ENCODE measurements at regions not wholly inside any gene's neighbourhood (a gene's known extent, or its start where the extent isn't known, plus 50 kb on each side); places are given as distances from the start of the nearest gene placed in this dataset.
"Not testable (repeated sequence)": the region's sequence is repeated elsewhere in the genome, so short reads cannot be mapped to it uniquely, and the experiment has no call there.

DNA sequence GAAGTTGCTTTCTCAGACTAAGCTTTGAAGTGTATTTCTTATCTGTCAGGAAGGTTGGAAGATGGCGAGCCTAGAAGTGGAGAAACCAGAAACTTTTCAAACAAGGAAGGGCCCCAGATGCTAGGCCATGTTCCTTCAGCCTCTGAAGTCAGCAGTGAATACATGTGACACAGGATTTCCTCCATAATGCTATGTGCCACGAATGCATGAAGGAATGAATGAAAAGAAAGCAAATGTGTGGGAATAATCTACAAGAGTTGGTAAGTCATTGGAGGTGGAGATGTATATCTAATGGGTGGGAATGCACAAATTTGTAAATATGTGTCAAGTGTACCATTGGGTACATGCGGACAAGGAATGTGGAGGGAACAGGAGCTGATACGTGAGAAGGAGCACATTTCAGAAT lies 123.2 kb upstream of the PRSS16 start:
- no peaks in the 10 kb centered on the region for H3K27me3 Mint-ChIP-seq
- H3K27ac Mint-ChIP-seq, result no peak overlapping the region
- H3K4me1 Mint-ChIP-seq (ENCODE audit: low read depth), result peaks cover 22% of the 10 kb centered on the region
- no peak overlapping the region for H3K4me3 Mint-ChIP-seq
- no peaks in the 10 kb centered on the region for H3K9me3 Mint-ChIP-seq
- no peaks in the 10 kb centered on the region for H3K36me3 Mint-ChIP-seq (ENCODE audit: low read depth)

DNA sequence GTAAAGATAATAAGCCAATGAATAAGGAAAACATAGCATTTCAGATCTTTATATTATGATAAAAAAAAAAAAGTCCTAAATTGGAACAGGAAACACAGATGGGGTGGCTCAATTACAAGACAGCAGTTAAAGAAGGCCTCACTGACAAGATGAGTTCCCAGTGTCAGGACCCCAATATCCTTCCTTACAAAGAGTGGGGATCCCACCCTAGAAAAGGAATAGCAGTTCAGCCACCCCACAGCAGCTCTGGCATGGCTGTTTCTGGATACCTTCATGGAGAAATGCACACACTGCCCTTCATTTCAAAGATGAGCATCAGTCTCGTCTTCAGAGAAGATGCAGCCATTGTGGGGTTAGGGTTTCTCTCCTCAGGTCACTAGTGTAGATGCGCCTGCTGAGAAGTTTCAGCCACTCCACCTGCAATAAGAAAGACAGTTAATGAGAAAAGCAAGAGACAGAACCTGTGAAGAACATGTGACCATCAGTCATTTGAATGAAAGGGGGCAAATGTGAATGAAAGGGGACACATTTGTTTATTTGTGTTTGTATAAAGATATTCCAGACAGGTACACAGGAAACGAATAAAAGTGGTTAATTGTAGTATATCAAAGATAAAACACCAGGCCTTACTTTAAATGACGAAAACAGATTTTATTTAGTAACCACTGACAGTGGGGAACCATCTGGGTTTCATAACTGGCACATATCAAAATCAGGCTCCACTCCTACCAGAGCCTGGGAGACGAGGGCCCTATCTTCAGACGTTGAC lies 121.3 kb upstream of the PRSS16 start:
- Mint-ChIP-seq H3K27me3 (no peaks in the 10 kb centered on the region), H3K9me3 (no peaks in the 10 kb centered on the region), H3K27ac (peak overlapping the region; percentile 58), H3K4me1 (ENCODE audit: low read depth) (peaks cover 15% of the 10 kb centered on the region), H3K4me3 (peak overlapping the region; percentile 74), H3K36me3 (ENCODE audit: low read depth) (no peaks in the 10 kb centered on the region)

DNA sequence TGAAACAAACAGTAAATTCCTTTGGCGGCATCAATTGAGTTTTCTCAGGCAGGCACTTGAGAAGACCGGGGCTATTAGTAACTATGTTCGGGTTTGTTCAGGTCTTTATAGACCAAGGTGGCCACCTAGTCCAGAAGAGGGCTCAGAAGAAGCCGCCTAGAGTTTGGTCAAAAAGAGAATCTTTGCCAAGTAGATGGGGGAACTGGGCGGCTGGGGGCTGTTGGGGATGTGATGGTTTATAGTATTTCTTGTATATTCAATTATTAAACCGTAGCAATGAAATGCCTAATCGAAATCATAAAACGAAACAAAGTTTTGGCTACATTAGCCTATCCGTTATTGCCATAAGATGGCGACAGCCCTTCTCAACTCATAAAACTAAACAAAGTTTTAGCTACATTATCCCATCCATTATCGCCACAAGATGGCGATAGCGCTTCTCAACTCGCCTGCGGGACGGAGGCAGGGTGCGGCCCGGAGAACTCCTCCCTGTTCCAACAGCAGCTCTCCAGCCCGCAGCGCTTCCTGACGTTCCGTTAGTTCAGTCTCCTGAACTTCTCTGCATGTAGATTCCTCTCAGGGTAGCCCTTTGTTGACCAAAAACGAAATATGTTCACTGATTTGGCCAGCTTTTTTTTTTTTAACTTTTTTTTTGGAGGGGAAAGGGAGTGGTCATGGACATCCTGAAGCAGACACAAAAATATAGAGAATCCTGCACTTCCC lies 120.5 kb upstream of the PRSS16 start:
- Mint-ChIP-seq H3K4me1 (ENCODE audit: low read depth) (peaks cover 15% of the 10 kb centered on the region), H3K36me3 (ENCODE audit: low read depth) (no peaks in the 10 kb centered on the region)

DNA sequence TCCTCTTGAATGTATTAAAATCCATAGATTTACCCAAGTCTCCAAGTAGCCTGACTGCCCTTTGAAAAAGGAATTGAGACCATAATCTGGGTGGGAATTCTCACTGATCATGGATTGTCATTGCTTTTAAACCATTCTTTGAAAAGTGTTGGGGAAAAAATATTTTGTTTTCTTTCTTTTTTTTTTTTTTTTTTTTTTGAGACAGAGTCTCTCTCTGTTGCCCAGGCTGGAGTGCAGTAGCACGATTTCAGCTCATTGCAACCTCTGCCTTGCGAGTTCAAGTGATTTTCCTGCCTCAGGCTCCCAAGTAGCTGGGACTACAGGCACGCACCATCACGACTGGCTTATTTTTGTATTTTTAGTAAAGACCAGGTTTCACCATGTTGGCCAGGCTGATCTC lies 119.6 kb upstream of the PRSS16 start:
- not testable (repeated sequence) for H3K27ac Mint-ChIP-seq; H3K27me3 Mint-ChIP-seq; H3K4me3 Mint-ChIP-seq; H3K36me3 Mint-ChIP-seq (ENCODE audit: low read depth); H3K9me3 Mint-ChIP-seq
- H3K4me1 Mint-ChIP-seq (ENCODE audit: low read depth), result peaks cover 15% of the 10 kb centered on the region

More for the DNA sequence above, 120.5 kb upstream of the PRSS16 start:
- Mint-ChIP-seq H3K27me3 (no peaks in the 10 kb centered on the region), H3K27ac (peak overlapping the region; percentile 69), H3K9me3 (no peaks in the 10 kb centered on the region), H3K4me3 (peak overlapping the region; percentile 74)

DNA sequence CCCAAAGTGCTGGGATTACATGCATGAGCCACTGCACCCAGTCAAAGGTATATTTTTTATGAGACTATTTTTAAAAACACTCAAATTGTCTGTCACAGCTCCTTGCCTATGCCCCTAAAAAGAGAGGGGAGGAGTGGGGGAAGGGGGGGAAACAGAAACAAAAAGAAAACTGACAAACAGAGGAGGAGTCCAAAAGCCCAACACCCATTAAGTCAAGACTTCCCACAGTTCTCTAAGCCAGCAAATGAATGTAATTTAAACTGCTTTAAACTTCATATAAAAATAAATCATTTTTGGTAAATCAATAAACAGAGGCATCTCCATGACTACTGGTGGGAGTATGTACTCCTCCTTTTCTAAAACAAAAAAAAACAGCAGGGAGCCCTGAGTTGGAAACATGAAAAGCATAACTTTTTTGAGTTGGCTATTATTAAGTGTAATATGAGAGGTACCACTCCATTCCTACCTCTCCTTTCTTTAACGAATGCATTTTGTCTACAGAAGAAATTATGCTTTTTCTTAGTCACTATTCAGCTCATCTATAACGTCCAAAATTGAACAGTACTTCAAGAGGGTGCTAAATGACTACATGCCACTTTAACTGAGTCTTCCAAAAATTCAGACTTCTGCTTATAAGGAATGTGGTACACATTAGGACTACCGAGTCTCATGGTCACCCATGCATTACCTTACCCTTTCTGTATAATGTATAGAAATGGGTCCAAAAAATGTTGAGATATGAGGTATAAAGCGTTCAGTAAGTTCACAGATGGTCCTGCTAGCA lies 119.0 kb upstream of the PRSS16 start:
- no peak overlapping the region for H3K4me3 Mint-ChIP-seq
- H3K27me3 Mint-ChIP-seq, result no peaks in the 10 kb centered on the region
- peaks cover 15% of the 10 kb centered on the region for H3K4me1 Mint-ChIP-seq (ENCODE audit: low read depth)
- no peaks in the 10 kb centered on the region for H3K36me3 Mint-ChIP-seq (ENCODE audit: low read depth)
- no peaks in the 10 kb centered on the region for H3K9me3 Mint-ChIP-seq
- H3K27ac Mint-ChIP-seq, result no peak overlapping the region

DNA sequence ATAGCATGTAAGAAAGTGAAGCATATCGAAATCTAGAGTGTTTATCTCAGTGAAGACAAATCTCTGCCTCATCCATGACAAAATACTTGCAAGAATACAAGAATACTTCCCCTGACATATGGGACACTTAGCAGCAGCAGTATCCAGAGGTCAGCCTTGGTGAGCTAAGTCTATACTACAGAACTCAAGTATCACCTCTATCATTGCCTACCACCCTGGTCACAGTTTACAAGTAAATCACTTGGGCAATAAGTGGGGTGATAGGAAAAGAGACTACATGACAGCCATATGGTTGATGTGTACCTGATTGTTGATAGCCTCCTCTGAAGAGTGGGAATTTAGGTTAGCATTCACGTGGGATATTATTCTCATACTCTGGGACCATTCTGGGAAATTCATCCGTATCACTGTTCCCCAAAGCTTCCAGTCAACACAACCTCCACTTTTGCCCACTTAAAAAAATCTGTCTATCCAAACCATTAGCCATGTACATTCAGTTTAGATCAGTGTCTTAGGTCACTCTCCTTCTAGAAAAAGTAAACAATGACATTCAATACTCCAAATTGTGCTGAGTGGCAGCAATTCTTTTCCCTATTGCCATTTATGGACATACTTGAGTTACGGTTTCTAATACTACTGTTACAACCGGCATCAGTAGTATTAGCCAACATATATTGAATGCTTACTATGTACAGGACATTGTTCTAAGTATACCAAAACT lies 118.2 kb upstream of the PRSS16 start:
- no peak overlapping the region for H3K27ac Mint-ChIP-seq
- no peaks in the 10 kb centered on the region for H3K27me3 Mint-ChIP-seq
- peaks cover 15% of the 10 kb centered on the region for H3K4me1 Mint-ChIP-seq (ENCODE audit: low read depth)
- H3K4me3 Mint-ChIP-seq, result no peak overlapping the region
- no peaks in the 10 kb centered on the region for H3K9me3 Mint-ChIP-seq
- H3K36me3 Mint-ChIP-seq (ENCODE audit: low read depth), result no peaks in the 10 kb centered on the region

DNA sequence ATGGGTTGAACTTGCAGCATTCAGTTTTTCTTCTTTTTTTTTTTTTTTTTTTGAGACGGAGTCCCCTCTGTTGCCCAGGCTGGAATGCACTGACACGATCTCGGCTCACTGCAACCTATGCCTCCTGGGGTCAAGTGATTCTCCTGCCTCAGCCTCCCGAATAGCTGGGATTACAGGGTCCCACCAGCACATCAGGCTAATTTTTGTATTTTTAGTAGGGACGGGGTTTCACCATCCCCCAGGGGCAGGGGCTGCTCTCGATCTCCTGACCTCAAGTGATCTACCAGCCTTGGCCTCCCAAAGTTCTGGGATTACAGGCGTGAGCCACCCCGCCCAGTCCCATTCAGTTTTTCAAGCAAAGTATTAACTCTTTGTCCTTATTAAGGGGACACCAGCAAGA lies 117.6 kb upstream of the PRSS16 start:
- peaks cover 15% of the 10 kb centered on the region for H3K4me1 Mint-ChIP-seq (ENCODE audit: low read depth)
- H3K9me3 Mint-ChIP-seq, result no peaks in the 10 kb centered on the region
- H3K27ac Mint-ChIP-seq, result no peak overlapping the region
- H3K4me3 Mint-ChIP-seq, result no peak overlapping the region
- H3K27me3 Mint-ChIP-seq, result no peaks in the 10 kb centered on the region
- H3K36me3 Mint-ChIP-seq (ENCODE audit: low read depth), result no peaks in the 10 kb centered on the region

DNA sequence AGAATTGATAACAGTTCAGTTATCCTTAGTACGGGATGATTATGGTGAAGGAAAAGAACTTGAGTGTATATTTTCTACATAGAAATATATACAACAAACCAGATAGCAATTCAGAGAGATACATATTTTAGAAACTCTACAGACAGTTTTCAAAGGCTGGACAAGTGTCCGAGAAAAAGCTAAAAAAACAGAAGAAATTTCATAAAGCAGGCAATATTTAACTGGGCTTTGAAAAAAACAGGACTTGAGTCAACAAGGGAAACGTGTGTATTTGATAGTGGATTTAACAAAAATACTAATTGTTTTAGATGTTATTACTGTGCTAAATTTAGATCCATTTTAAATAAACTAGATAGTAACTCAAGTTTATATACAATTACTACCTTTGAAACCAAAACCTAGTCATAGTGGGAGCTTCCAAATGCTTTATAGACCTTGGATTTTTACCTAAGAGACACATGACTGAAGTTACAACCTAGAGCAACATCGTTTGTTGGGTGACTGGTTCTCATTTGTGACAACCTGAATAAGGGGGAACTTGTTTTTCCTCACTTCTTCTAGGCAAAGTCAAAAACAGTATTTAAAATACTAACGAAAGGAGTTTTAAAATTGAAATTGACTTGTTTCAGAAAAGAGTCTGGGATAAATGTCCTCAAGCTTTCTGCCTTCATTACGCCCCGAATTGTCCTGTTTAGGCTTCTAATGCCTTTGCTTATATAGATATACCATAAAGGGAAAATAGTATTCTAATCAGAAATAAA lies 116.7 kb upstream of the PRSS16 start:
- Mint-ChIP-seq H3K27ac (no peak overlapping the region), H3K4me3 (no peak overlapping the region), H3K36me3 (ENCODE audit: low read depth) (no peaks in the 10 kb centered on the region), H3K9me3 (no peaks in the 10 kb centered on the region), H3K4me1 (ENCODE audit: low read depth) (peaks cover 21% of the 10 kb centered on the region), H3K27me3 (no peaks in the 10 kb centered on the region)

DNA sequence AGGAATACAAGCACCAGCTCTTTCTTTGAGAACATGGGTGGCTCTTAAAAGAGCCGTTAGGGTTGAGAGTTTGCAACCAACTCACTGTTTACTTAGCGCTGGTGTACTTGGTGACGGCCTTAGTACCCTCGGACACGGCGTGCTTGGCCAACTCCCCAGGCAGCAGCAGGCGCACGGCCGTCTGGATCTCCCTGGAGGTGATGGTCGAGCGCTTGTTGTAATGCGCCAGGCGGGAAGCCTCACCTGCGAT lies 115.3 kb upstream of the PRSS16 start:
- not testable (repeated sequence) for H3K27ac Mint-ChIP-seq; H3K27me3 Mint-ChIP-seq; H3K9me3 Mint-ChIP-seq; H3K36me3 Mint-ChIP-seq (ENCODE audit: low read depth); H3K4me3 Mint-ChIP-seq
- H3K4me1 Mint-ChIP-seq (ENCODE audit: low read depth), result peaks cover 15% of the 10 kb centered on the region

DNA sequence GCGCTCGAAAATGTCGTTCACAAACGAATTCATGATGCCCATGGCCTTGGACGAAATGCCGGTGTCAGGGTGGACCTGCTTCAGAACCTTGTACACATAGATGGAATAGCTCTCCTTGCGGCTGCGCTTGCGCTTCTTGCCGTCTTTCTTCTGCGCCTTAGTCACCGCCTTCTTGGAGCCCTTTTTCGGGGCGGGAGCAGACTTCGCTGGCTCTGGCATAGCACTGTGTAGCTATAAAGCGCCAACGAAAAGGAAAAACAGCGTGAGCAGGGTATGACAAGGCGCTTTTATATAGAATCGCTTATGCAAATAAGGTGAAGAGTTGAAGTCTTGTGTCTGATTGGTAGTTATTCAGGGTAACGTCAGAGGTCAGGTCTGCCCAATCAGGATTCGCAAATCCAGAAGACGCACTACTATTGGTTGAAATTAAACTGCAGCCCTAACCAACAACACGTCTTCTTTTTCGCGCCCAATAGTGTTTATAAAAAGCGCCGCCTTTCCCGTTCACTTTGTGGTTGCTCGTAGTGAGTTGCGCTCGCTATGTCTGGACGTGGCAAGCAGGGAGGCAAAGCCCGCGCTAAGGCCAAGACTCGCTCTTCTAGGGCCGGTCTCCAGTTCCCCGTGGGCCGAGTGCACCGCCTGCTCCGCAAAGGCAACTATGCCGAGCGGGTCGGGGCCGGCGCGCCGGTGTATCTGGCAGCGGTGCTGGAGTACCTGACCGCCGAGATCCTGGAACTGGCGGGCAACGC lies 114.8 kb upstream of the PRSS16 start:
- no peaks in the 10 kb centered on the region for H3K36me3 Mint-ChIP-seq (ENCODE audit: low read depth)
- H3K4me1 Mint-ChIP-seq (ENCODE audit: low read depth), result peaks cover 15% of the 10 kb centered on the region
- no peak overlapping the region for H3K27ac Mint-ChIP-seq
- H3K4me3 Mint-ChIP-seq, result no peak overlapping the region
- H3K27me3 Mint-ChIP-seq, result no peaks in the 10 kb centered on the region
- no peaks in the 10 kb centered on the region for H3K9me3 Mint-ChIP-seq

DNA sequence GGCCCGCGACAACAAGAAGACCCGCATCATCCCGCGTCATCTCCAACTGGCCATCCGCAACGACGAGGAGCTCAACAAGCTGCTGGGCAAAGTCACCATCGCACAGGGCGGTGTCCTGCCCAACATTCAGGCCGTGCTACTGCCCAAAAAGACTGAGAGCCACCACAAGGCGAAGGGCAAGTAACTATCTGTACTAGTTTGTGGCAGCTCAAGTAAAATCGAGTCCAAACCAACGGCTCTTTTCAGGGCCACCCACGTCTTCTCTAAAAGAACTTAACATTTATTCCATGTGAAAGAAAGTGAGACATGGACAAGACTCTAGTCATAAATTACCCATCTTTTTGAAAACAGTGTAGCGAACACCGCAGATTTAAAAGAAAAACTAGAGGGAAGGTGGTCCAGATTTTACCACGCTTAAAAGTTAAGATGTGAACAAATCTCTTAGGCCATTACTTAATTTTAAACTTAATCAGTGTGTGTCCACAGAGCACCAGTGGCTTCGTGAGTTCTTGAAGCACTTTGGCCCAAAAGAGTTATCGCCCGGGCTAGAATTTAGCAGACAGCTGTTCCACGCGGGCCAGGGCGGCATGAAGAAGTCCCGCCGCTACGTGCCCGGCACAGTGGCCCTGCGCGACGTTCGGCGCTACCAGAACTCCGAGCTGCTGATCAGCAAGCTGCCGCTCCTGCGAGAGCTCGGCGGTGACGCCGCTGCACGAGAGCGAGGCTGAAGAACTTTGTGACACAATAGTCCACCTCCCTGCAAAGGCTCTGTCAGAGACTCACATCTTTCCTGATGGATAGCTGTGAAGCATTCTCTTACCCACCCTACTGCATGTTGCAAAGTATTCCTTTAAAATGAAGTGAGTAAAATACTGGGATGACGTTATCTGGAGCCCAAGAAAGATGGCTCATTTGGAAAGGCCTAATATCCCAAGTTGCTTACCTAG lies 113.9 kb upstream of the PRSS16 start:
- H3K9me3 Mint-ChIP-seq, result no peaks in the 10 kb centered on the region
- peaks cover 21% of the 10 kb centered on the region for H3K4me1 Mint-ChIP-seq (ENCODE audit: low read depth)
- no peak overlapping the region for H3K4me3 Mint-ChIP-seq
- no peaks in the 10 kb centered on the region for H3K36me3 Mint-ChIP-seq (ENCODE audit: low read depth)
- no peaks in the 10 kb centered on the region for H3K27me3 Mint-ChIP-seq
- no peak overlapping the region for H3K27ac Mint-ChIP-seq

DNA sequence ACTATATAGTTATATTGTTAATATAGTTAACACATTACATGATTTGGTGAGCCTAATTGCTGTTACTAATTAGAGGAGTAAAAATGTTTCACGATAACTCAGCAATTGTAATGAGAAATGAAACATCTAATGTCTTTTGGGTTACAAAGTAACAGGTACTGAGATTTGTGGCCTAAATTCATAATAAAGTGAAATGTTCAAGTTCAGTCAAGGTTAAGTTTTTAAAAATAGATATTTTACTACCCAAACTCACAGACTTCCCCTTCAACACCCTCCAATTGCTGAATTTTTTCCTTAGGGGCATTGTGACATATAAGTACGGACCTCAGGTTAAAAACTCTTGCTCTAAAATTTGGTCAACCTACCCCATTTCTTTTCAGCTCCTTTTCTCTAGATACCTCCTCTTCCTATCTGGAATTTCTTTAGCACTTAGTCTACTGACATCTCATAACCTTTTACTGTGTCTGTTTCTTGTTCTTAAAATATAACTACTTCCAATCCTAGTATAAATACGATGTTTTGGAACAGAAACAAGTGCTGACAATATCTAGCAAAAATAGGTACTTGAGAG lies 112.3 kb upstream of the PRSS16 start:
- Mint-ChIP-seq H3K9me3 (no peaks in the 10 kb centered on the region), H3K27me3 (no peaks in the 10 kb centered on the region), H3K4me3 (peak overlapping the region; percentile 25), H3K4me1 (ENCODE audit: low read depth) (peaks cover 35% of the 10 kb centered on the region), H3K36me3 (ENCODE audit: low read depth) (no peaks in the 10 kb centered on the region), H3K27ac (peak overlapping the region; percentile 29)

All from stimulated activated naive CD8-positive, alpha-beta T cell treated with anti-CD3 and anti-CD28 coated beads, Interleukin-15, Interleukin-2, amounts not matched to agents 100 ng/mL and 50 ng/mL, for 24 hours (primary cell).